HCT116 (cell line): ENCODE measurements at regions not wholly inside any gene's neighbourhood (a gene's known extent, or its start where the extent isn't known, plus 50 kb on each side); places are given as distances from the start of the nearest gene placed in this dataset.

Source experiments
- ATAC-seq: fragments of 200-7000 bp; cut with Tn5 transposase; 2 replicates; pipeline ENCODE4 v1.9.1; 2020; ENCODE audit warnings: mild to moderate bottlenecking, moderate library complexity
- BruUV-seq: library from RNA; stranded (reverse); fragments of 400-500 nt; replicated peaks from 2 replicates; lab custom pipeline; 2021; lab: Mats Ljungman, UMichigan
- CTCF ChIA-PET: fragments of 300-600 bp; sonication (Branson Sonifier 250); formaldehyde crosslinking; loops from one replicate; lab custom pipeline; 2021; ENCODE audit warnings: antibody characterized with exemption; lab: Charles Lee
- POLR2A ChIA-PET: fragments of 300-600, 350-600 bp; sonication (Branson Sonifier 250); formaldehyde crosslinking; loops from one replicate; lab custom pipeline; 2021; ENCODE audit warnings: antibody characterized with exemption; lab: Charles Lee
- RAD21 ChIA-PET, 2 experiments: fragments of 300-600 bp; sonication (Branson Sonifier 250); formaldehyde crosslinking; loops; one replicate each; lab custom pipeline; 2023; ENCODE audit warnings: low total read pairs in 2 of 2; ENCODE audit not compliant: uncharacterized antibody in 2 of 2, unreplicated experiment in 2 of 2, low non-redundant PET in 1 of 2; lab: Charles Lee
- DNase-seq: peaks from one replicate; pipeline ENCODE4 v3.0.0-alpha.2; 2010; ENCODE audit warnings: low read depth, low spot score
- H2AFZ ChIP-seq: fragments of 200-600 bp; shearing (Covaris generic), sonication (generic); 2 replicates; pipeline ENCODE4 v1.6.1; 2017; ENCODE audit warnings: low read depth, mixed run types, mixed read lengths, antibody characterized with exemption, low read length; ENCODE audit not compliant: poor library complexity, severe bottlenecking
- H3K27ac ChIP-seq: 2 replicates; pipeline ENCODE4 v1.5.1; 2012; ENCODE audit warnings: low read depth, low read length
- H3K27me3 ChIP-seq: fragments of 200-600 bp; sonication (generic); 2 replicates; pipeline ENCODE4 v1.6.1; 2016; ENCODE audit warnings: mixed run types, low read length, mixed read lengths; ENCODE audit not compliant: insufficient read depth
- H3K36me3 ChIP-seq, 2 experiments: fragments of 200-500 bp in 1 of 2; fragments of 200-600 bp in 1 of 2; sonication (Bioruptor generic) in 1 of 2; sonication (generic) in 1 of 2; 2 replicates each; pipeline versions ENCODE4 v1.5.1 to v1.6.1; 2014 to 2016; ENCODE audit warnings: low read length in 2 of 2, inconsistent platforms in 1 of 2, mixed read lengths in 1 of 2, mixed run types in 1 of 2; ENCODE audit not compliant: insufficient read depth in 2 of 2, control insufficient read depth in 1 of 2
- H3K4me1 ChIP-seq, 2 experiments: fragments of 200-600 bp in 1 of 2; sonication (generic) in 1 of 2; 2 replicates each; pipeline versions ENCODE4 v1.5.1 to v1.6.1; 2012 to 2017; ENCODE audit warnings: low read length in 2 of 2, inconsistent platforms in 1 of 2, mild to moderate bottlenecking in 1 of 2, mixed read lengths in 1 of 2, mixed run types in 1 of 2, moderate library complexity in 1 of 2; ENCODE audit not compliant: insufficient read depth in 2 of 2, control insufficient read depth in 1 of 2
- H3K4me2 ChIP-seq: fragments of 200-600 bp; sonication (generic); 2 replicates; pipeline ENCODE4 v1.6.1; 2017; ENCODE audit warnings: mixed run types, low read length, mixed read lengths
- H3K4me3 ChIP-seq, 2 experiments: fragments of 200-600 bp in 1 of 2; sonication (generic) in 1 of 2; replicated peaks in 1 of 2; 2 replicates each; pipeline ENCODE4 v1.5.1; 2011 to 2016; ENCODE audit warnings: low read length in 2 of 2, control low read depth in 1 of 2, low read depth in 1 of 2, mild to moderate bottlenecking in 1 of 2, mixed read lengths in 1 of 2, mixed run types in 1 of 2
- H3K79me2 ChIP-seq: fragments of 200-600 bp; sonication (generic); 2 replicates; pipeline ENCODE4 v1.6.1; 2017; ENCODE audit warnings: mild to moderate bottlenecking, mixed run types, low read length, moderate library complexity, mixed read lengths; ENCODE audit not compliant: insufficient read depth
- H3K9ac ChIP-seq: fragments of 200-600 bp; sonication (generic); 2 replicates; pipeline ENCODE4 v1.6.1; 2016; ENCODE audit warnings: low read length, mixed read lengths
- H3K9me2 ChIP-seq: fragments of 200-600 bp; sonication (generic), shearing (Covaris generic); 2 replicates; pipeline ENCODE4 v1.6.1; 2017; ENCODE audit warnings: mixed run types, mild to moderate bottlenecking, moderate library complexity; ENCODE audit not compliant: insufficient read depth
- H3K9me3 ChIP-seq, 2 experiments: fragments of 200-500 bp in 1 of 2; fragments of 200-600 bp in 1 of 2; sonication (Bioruptor generic) in 1 of 2; sonication (generic) in 1 of 2; 2 replicates each; pipeline ENCODE4 v1.6.1; 2014 to 2017; ENCODE audit warnings: low read length in 2 of 2, mixed read lengths in 2 of 2, inconsistent platforms in 1 of 2, low read depth in 1 of 2, mild to moderate bottlenecking in 1 of 2, mixed run types in 1 of 2, moderate library complexity in 1 of 2; ENCODE audit not compliant: control insufficient read depth in 1 of 2, insufficient read depth in 1 of 2
- H4K20me1 ChIP-seq: fragments of 200-600 bp; sonication (generic), shearing (Covaris generic); 2 replicates; pipeline ENCODE4 v1.6.1; 2017; ENCODE audit warnings: mixed run types, mild to moderate bottlenecking, moderate library complexity; ENCODE audit not compliant: insufficient read depth
- CBX3 ChIP-seq: IDR thresholded peaks from 2 replicates; pipeline ENCODE4 v1.6.1; 2012; ENCODE audit warnings: low read depth
- EGR1 ChIP-seq: IDR thresholded peaks from 2 replicates; pipeline ENCODE4 v1.6.1; 2012; ENCODE audit warnings: low read depth
- EZH2 ChIP-seq: fragments of 200-600 bp; sonication (generic); IDR thresholded peaks from 2 replicates; pipeline ENCODE4 v1.6.1; 2017; ENCODE audit warnings: antibody characterized with exemption, mixed run types
- EZH2phosphoT487 ChIP-seq: fragments of 200-600 bp; IDR thresholded peaks from 2 replicates; pipeline ENCODE4 v1.6.1; 2018; ENCODE audit warnings: antibody characterized with exemption, borderline replicate concordance
- FOSL1 ChIP-seq: IDR thresholded peaks from 2 replicates; pipeline ENCODE4 v1.6.1; 2012; ENCODE audit warnings: low read depth
- POLR2A ChIP-seq: IDR thresholded peaks from 2 replicates; pipeline ENCODE4 v1.7.0; 2011; ENCODE audit warnings: borderline replicate concordance; ENCODE audit not compliant: insufficient read depth, insufficient read length; ENCODE audit errors: extremely low read depth
- RAD21 ChIP-seq: IDR thresholded peaks from 2 replicates; pipeline ENCODE4 v1.6.1; 2012; ENCODE audit warnings: low read depth, mild to moderate bottlenecking
- SIN3A ChIP-seq: IDR thresholded peaks from 2 replicates; pipeline ENCODE4 v1.6.1; 2012; ENCODE audit warnings: low read depth
- SP1 ChIP-seq: IDR thresholded peaks from 2 replicates; pipeline ENCODE4 v1.6.1; 2012; ENCODE audit warnings: low read depth
- SRF ChIP-seq: IDR thresholded peaks from 2 replicates; pipeline ENCODE4 v1.6.1; 2012; ENCODE audit warnings: low read depth
- TCF7L2 ChIP-seq: IDR thresholded peaks from 2 replicates; pipeline ENCODE4 v1.7.0; 2011; ENCODE audit warnings: borderline replicate concordance, inconsistent platforms; ENCODE audit not compliant: insufficient read depth, insufficient read length; ENCODE audit errors: extremely low read depth
- YY1 ChIP-seq: IDR thresholded peaks from 2 replicates; pipeline ENCODE4 v1.6.1; 2011; ENCODE audit warnings: low read length, low read depth, moderate library complexity, mild to moderate bottlenecking; ENCODE audit not compliant: insufficient replicate concordance; ENCODE audit errors: extremely low read depth
- intact Hi-C: fragments of 100-400 bp; cut with micrococcal nuclease; formaldehyde crosslinking; loops from 2 replicates; pipeline ENCODE4 v1.10.0; 2022
- TF ChIP-seq, protein P1 (sequence below): IDR thresholded peaks from 2 replicates; pipeline ENCODE4 v1.6.1; 2012
- TF ChIP-seq, protein P2 (sequence below): IDR thresholded peaks from 2 replicates; pipeline ENCODE4 v1.6.1; 2011; ENCODE audit warnings: mild to moderate bottlenecking, low read length, moderate library complexity; ENCODE audit not compliant: insufficient replicate concordance; ENCODE audit errors: extremely low read depth
- TF ChIP-seq, protein P3 (sequence below): IDR thresholded peaks from 2 replicates; pipeline ENCODE4 v1.6.1; 2012
- TF ChIP-seq, protein P4 (sequence below), 3 experiments: fragments of 200-600 bp in 1 of 3; sonication (generic) in 1 of 3; IDR thresholded peaks in 2 of 3; conservative IDR thresholded peaks in 1 of 3; 2 replicates each; pipeline ENCODE4 v1.5.1; 2012 to 2017; ENCODE audit warnings: low read depth in 2 of 3, low read length in 2 of 3, antibody characterized with exemption in 1 of 3, borderline replicate concordance in 1 of 3, control low read depth in 1 of 3, mild to moderate bottlenecking in 1 of 3, mixed read lengths in 1 of 3, mixed run types in 1 of 3, moderate library complexity in 1 of 3; ENCODE audit not compliant: insufficient read depth in 1 of 3

DNA sequence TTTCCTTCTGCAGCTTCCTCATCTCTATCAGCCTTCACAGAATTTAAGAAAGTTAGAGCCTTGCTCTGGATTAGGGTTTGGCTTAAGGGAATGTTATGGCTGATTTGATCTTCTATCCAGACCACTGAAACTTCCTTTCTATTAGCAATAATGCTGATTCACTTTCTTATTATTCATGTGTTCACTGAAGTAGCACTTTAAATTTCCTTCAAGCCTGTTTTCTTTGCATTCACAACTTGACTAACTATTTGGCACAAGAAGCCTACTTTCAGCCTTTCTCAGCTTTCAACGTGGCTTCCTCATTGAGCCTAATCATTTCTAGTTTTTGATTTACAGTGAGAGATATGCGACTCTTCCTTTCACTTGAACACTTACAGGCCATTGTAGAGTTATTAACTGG lies 528.5 kb downstream of the PLPP3 start:
- Histone ChIP-seq H3K9me3 (no peaks in the 10 kb centered on the region), H3K36me3 (no peaks in the 10 kb centered on the region), H3K9ac (no peak overlapping the region), H3K4me1 (no peaks in the 10 kb centered on the region), H3K27ac (no peak overlapping the region), H3K4me2 (no peak overlapping the region), H3K79me2 (no peaks in the 10 kb centered on the region), H3K27me3 (no peaks in the 10 kb centered on the region), H3K4me3 (no peak overlapping the region), H3K9me2 (no peaks in the 10 kb centered on the region), H4K20me1 (no peaks in the 10 kb centered on the region), H2AFZ (no peak overlapping the region)
- DNase-seq: no peak
- ChIA-PET CTCF (no interaction called here), POLR2A (no interaction called here), RAD21 (no interaction called here)
- TF ChIP-seq FOSL1: no peak
- TF ChIP-seq EZH2phosphoT487: no peak
- TF ChIP-seq SP1: no peak
- TF ChIP-seq, protein P1, sequence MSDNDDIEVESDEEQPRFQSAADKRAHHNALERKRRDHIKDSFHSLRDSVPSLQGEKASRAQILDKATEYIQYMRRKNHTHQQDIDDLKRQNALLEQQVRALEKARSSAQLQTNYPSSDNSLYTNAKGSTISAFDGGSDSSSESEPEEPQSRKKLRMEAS: no peak
- TF ChIP-seq, protein P2, sequence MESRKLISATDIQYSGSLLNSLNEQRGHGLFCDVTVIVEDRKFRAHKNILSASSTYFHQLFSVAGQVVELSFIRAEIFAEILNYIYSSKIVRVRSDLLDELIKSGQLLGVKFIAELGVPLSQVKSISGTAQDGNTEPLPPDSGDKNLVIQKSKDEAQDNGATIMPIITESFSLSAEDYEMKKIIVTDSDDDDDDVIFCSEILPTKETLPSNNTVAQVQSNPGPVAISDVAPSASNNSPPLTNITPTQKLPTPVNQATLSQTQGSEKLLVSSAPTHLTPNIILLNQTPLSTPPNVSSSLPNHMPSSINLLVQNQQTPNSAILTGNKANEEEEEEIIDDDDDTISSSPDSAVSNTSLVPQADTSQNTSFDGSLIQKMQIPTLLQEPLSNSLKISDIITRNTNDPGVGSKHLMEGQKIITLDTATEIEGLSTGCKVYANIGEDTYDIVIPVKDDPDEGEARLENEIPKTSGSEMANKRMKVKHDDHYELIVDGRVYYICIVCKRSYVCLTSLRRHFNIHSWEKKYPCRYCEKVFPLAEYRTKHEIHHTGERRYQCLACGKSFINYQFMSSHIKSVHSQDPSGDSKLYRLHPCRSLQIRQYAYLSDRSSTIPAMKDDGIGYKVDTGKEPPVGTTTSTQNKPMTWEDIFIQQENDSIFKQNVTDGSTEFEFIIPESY: no peak
- TF ChIP-seq EGR1: no peak
- no peak for TF ChIP-seq SIN3A
- TF ChIP-seq POLR2A: no peak
- TF ChIP-seq TCF7L2: no peak
- TF ChIP-seq, protein P3, sequence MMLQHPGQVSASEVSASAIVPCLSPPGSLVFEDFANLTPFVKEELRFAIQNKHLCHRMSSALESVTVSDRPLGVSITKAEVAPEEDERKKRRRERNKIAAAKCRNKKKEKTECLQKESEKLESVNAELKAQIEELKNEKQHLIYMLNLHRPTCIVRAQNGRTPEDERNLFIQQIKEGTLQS: no peak
- no peak for TF ChIP-seq RAD21
- TF ChIP-seq CBX3: no peak
- TF ChIP-seq YY1: no peak
- TF ChIP-seq SRF: no peak
- TF ChIP-seq, protein P4, sequence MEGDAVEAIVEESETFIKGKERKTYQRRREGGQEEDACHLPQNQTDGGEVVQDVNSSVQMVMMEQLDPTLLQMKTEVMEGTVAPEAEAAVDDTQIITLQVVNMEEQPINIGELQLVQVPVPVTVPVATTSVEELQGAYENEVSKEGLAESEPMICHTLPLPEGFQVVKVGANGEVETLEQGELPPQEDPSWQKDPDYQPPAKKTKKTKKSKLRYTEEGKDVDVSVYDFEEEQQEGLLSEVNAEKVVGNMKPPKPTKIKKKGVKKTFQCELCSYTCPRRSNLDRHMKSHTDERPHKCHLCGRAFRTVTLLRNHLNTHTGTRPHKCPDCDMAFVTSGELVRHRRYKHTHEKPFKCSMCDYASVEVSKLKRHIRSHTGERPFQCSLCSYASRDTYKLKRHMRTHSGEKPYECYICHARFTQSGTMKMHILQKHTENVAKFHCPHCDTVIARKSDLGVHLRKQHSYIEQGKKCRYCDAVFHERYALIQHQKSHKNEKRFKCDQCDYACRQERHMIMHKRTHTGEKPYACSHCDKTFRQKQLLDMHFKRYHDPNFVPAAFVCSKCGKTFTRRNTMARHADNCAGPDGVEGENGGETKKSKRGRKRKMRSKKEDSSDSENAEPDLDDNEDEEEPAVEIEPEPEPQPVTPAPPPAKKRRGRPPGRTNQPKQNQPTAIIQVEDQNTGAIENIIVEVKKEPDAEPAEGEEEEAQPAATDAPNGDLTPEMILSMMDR (IDR thresholded peaks at IDR 0.05 in 2 of 3, conservative IDR thresholded peaks at IDR 0.05 in 1 of 3; ENCODE audit: borderline replicate concordance in 1 of 3, insufficient read depth in 1 of 3, low read depth in 2 of 3, low read length in 2 of 3): no peak
- TF ChIP-seq EZH2: no peak
- no TSS peak for BruUV-seq
- ATAC-seq: no peak
- intact Hi-C loops: no loop called here
